CD4-positive, alpha-beta T cell treated with Interleukin-4 for 1 hour (primary cell): ENCODE measurements at regions not wholly inside any gene's neighbourhood (a gene's known extent, or its start where the extent isn't known, plus 50 kb on each side); places are given as distances from the start of the nearest gene placed in this dataset.

Source experiments
- DNase-seq, 2 donors: peaks; one replicate each; pipeline ENCODE4 v3.0.0-alpha.2; 2020 to 2022

DNA sequence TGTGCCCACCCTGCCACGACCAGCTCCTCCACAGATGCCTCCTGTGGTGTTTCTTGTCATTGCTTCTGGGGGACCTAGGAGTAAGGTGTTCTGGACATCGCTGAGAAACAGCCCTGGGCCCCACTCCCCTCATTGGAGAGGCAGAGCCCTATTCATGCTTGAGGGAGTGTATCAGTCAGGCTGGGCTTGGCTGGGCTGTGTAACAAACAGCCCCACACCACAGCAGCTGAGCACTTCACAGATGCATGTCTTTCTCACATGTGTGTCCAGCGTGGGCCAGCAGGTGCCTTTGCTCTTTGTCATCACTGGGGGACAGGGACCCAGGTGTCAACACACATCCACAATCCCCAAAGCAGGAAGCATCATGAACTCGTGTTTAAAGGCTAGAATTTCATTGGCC, 65.1 kb upstream of the FBRSL1 start:
- DNase-seq = no peak

GRCh38 chr12:132423820-132424645, 65.9 kb upstream of the FBRSL1 start:
- DNase-seq = no peak

GRCh38 chr12:132423251-132423819, 66.6 kb upstream of the FBRSL1 start:
- DNase-seq = peak; percentile 46 to 47

- DNase-seq = no peak
Observed at GRCh38 chr12:132422381-132423043, 67.4 kb upstream of the FBRSL1 start.

GRCh38 chr12:132422040-132422380, 67.9 kb upstream of the FBRSL1 start:
- DNase-seq = no peak

- no peak for DNase-seq
Observed at GRCh38 chr12:132419631-132420246, 70.2 kb upstream of the FBRSL1 start.

- DNase-seq = no peak
Observed at GRCh38 chr12:132418393-132418925, 71.5 kb upstream of the FBRSL1 start.

- DNase-seq = no peak
Observed at GRCh38 chr12:132417741-132418140, 72.2 kb upstream of the FBRSL1 start.

DNA sequence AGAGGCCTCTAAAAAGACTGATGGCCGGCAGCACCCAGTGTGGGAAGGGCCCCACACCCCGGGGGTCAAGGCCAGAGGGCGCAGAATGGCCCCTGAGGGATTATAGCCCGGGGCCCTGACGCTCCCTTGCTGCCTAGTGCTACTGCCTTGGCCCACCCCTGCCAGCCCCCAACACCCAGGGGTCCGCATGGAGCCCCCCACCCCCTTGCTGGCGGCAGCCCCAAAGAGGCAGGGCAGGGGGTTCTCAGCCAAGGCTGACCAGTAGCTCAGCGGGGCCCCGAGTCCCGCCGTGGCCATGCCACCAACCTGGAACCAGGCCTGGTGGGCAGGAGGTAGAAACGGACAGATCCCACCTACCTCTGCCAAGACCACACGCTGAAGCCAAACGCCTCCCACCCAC, 73.1 kb upstream of the FBRSL1 start:
- DNase-seq = no peak

DNA sequence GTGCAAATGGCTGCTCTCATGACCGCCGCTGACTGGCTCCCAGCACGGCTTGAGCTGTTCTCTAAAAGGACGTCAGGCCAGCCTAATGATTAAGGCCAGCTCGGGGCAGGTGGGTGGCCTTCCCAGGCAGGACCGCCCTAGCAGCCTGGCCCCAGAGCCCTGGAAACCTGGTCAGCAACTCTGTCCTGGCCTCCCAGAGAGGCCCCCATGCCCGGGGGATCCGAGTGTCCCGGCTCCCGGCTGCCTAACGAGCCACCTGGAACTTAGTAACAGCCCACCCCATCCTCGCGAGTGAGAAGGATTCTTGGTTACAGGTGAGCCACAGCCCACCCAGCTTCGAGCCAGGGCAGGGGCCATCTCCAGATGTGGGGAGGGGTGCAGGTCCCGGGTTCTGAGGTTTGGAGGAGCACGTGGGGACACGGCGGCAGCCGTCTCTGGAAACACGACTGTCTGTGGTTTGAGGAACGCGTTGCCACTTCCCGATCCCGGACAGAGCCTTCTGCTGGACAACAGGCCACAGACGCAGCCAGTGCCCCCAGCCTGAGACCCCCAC, 73.8 kb upstream of the FBRSL1 start:
- DNase-seq = no peak

DNA sequence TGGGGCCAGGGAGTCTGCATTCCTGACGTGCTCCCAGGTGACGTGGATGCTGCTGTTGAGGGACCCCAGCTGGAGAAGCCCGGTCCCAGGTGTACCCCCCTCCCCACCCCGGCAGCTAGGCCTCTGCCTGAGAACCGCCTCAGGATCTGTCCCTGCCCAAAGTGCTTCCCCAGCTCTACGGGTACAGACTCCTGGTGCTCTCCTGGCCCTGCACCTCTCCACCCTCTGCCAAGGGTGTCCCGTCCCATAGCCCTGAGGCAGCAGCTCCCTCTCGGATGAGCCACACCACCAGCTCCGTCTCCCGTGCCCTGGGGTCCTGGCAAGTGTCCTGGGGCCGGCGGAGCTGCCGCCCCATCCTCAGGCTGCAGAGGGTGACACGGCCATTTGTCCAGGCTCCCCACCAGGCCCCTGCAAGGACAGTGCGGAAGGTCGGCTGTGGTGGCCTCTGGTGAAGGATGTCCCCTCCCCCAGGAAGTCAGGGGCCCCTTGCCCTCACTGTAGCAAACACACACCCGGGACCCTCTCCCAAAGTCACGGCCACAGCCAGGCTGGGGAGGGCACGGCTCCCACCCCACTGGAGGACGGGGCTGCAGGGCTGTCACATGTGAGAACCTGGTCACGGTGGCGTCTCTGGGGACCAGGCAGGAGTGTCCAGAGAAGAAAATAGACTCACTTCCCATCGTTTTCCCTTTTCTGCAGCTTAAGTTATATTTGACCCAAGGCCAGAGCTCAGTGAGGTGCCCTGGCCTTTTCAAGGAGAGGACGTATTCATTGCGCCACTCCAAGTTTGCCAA, 74.4 kb upstream of the FBRSL1 start:
- no peak for DNase-seq

GRCh38 chr12:132414634-132415326, 75.2 kb upstream of the FBRSL1 start:
- DNase-seq = peak; percentile 81

DNA sequence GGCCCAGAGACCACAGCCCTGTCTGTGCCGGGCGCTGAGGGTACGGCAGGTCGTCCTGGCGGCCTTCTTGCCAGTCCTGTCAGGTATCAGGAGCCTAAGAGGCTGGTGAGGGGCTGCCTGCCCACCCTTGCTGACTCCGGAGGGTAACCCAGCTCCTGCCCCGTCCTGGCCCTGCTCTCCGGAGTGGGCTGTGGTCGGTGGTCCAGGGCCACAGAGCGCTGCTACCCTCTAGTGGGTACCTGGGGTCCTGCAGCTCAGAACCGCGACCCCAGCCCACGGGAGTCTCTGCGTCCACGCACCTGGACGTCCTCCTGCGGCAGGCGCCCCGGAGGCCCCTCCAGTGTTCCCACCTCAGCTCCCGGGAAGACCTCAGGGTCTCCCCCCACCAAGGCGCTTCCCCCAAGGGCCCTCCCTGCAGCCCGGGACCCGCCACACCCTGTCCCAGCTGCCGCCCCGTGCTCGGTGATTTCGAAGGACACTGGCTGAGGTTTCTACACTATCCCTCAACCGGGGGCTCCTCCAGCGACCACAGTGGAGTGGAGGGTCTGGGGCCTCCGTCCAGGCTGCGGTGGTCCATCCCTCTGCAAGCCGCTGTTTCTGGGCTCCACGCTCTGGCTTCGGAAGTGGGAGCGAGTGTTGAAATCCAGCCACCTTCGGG, 75.9 kb upstream of the FBRSL1 start:
- no peak for DNase-seq

- no peak for DNase-seq
Observed at GRCh38 chr12:132411457-132411856, 78.5 kb upstream of the FBRSL1 start.

GRCh38 chr12:132410849-132411248, 79.1 kb upstream of the FBRSL1 start:
- DNase-seq = no peak

DNA sequence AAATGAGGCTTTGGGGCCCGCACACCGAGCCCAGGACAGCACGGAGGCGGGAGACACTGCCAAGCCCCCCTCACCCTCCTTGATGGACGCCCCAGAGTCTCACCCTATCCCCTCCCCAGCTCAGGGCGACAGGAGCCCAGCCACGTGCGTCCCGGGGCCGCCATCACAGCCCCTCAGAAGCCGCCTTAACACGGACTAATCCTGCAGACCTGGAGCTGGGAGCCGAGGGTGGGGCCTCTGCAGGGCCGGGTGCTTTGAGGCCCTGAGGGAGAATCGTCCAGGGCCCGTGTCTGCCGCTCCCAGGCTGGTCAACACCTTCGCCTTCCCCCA, 79.7 kb upstream of the FBRSL1 start:
- DNase-seq = no peak

- no peak for DNase-seq
Observed at GRCh38 chr12:132409495-132410295, 80.3 kb upstream of the FBRSL1 start.

- no peak for DNase-seq
Observed at GRCh38 chr12:132408626-132409494, 79.5 kb upstream of the GALNT9 start.

DNA sequence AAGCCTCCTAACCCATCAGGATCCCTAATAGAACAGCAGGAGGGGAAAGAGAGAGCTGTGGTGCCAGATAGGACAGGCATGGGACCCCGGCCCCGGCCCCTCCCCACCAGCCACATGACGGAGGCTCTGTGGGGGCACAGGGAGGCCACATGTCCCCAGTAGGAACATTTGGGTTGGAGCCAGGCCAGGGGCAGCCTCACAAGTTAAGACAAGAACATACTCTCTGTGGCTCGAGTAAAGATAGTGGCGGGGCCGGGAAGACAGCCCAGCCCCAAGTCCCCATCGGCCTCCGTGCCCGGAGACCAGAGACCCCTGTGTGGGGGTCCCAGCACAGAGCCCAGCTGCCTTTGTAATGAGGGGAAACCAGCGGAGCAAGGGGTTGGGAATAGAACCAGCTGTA, 78.6 kb upstream of the GALNT9 start:
- no peak for DNase-seq
